GM23338 (cell line): ENCODE measurements at regions not wholly inside any gene's neighbourhood (a gene's known extent, or its start where the extent isn't known, plus 50 kb on each side); places are given as distances from the start of the nearest gene placed in this dataset.

Source experiments
- ATAC-seq: fragments of 200-7000 bp; cut with Tn5 transposase; 3 replicates; pipeline ENCODE4 v1.9.1; 2020
- DNase-seq: peaks from one replicate; pipeline ENCODE4 v3.0.0-alpha.2; 2015; ENCODE audit warnings: low spot score
- H2AFZ ChIP-seq: fragments of 200-600 bp; sonication (generic); 2 replicates; pipeline ENCODE4 v1.8.0; 2016; ENCODE audit warnings: antibody characterized with exemption, mild to moderate bottlenecking, moderate library complexity
- H3F3A ChIP-seq: fragments of 200-600 bp; sonication (generic); replicated peaks from 2 replicates; pipeline ENCODE4 v1.8.0; 2017; ENCODE audit warnings: antibody characterized with exemption, mixed run types, low read depth
- H3K27ac ChIP-seq: fragments of 200-600 bp; sonication (generic); 2 replicates; pipeline ENCODE4 v1.6.1; 2016; ENCODE audit warnings: low read depth
- H3K27me3 ChIP-seq: fragments of 200-600 bp; sonication (generic); 2 replicates; pipeline ENCODE4 v1.8.0; 2016; ENCODE audit warnings: mild to moderate bottlenecking, mixed run types, moderate library complexity; ENCODE audit not compliant: insufficient read depth
- H3K36me3 ChIP-seq: fragments of 200-600 bp; sonication (generic); 2 replicates; pipeline ENCODE4 v1.8.0; 2016; ENCODE audit warnings: mild to moderate bottlenecking; ENCODE audit not compliant: insufficient read depth
- H3K4me1 ChIP-seq: fragments of 200-600 bp; sonication (generic); 2 replicates; pipeline ENCODE4 v1.8.0; 2016; ENCODE audit warnings: mild to moderate bottlenecking, moderate library complexity; ENCODE audit not compliant: insufficient read depth
- H3K4me2 ChIP-seq: fragments of 200-600 bp; sonication (generic); 2 replicates; pipeline ENCODE4 v1.7.1; 2017; ENCODE audit warnings: mixed run types
- H3K4me3 ChIP-seq: fragments of 200-600 bp; sonication (generic); 2 replicates; pipeline ENCODE4 v1.6.1; 2016; ENCODE audit warnings: mixed run types
- H3K79me2 ChIP-seq: fragments of 200-600 bp; sonication (generic); replicated peaks from 2 replicates; pipeline ENCODE4 v1.8.0; 2017; ENCODE audit warnings: mild to moderate bottlenecking; ENCODE audit not compliant: insufficient read depth
- H3K9me2 ChIP-seq: fragments of 200-600 bp; sonication (generic); 2 replicates; pipeline ENCODE4 v1.8.0; 2017; ENCODE audit not compliant: insufficient read depth
- H4K20me1 ChIP-seq: fragments of 200-600 bp; sonication (generic); replicated peaks from 2 replicates; pipeline ENCODE4 v1.8.0; 2017; ENCODE audit warnings: mild to moderate bottlenecking; ENCODE audit not compliant: insufficient read depth
- H3K27ac Mint-ChIP-seq: 2 replicates; pipeline ENCODE4 v1.8.0; 2020; ENCODE audit warnings: inconsistent platforms, mild to moderate bottlenecking, moderate library complexity, mixed read lengths
- H3K27me3 Mint-ChIP-seq: 3 replicates; pipeline ENCODE4 v1.8.0; 2022; ENCODE audit warnings: low read depth, mild to moderate bottlenecking, moderate library complexity, mixed read lengths, inconsistent platforms; ENCODE audit not compliant: insufficient read depth, poor library complexity
- H3K36me3 Mint-ChIP-seq: 3 replicates; pipeline ENCODE4 v1.8.0; 2021; ENCODE audit warnings: low read depth, mild to moderate bottlenecking, inconsistent platforms, moderate library complexity, mixed read lengths
- H3K4me1 Mint-ChIP-seq: 3 replicates; pipeline ENCODE4 v1.8.0; 2020; ENCODE audit warnings: mild to moderate bottlenecking, inconsistent platforms, mixed read lengths
- H3K4me3 Mint-ChIP-seq: 3 replicates; pipeline ENCODE4 v1.8.0; 2021; ENCODE audit warnings: moderate library complexity, mild to moderate bottlenecking, inconsistent platforms, mixed read lengths
- H3K9me3 Mint-ChIP-seq: 3 replicates; pipeline ENCODE4 v1.8.0; 2020; ENCODE audit warnings: moderate library complexity, mild to moderate bottlenecking, inconsistent platforms, mixed read lengths
- CREB1 ChIP-seq: fragments of 250-450 bp; sonication (Bioruptor Pico); IDR thresholded peaks from 2 replicates; pipeline ENCODE4 v1.5.0; 2020; ENCODE audit warnings: low read depth, mild to moderate bottlenecking, moderate library complexity
- CTCF ChIP-seq, 2 experiments: fragments of 200-600 bp in 1 of 2; sonication (generic) in 1 of 2; conservative IDR thresholded peaks; 2 replicates each; pipeline versions ENCODE4 v1.5.1 to v1.6.1; 2016 to 2017; ENCODE audit warnings: antibody characterized with exemption in 2 of 2, low read depth in 2 of 2, mild to moderate bottlenecking in 2 of 2, moderate library complexity in 1 of 2
- ETS1 ChIP-seq: IDR thresholded peaks from 2 replicates; pipeline ENCODE4 v1.6.1; 2016; ENCODE audit warnings: antibody characterized with exemption
- EZH2 ChIP-seq: fragments of 200-600 bp; sonication (generic); IDR thresholded peaks from one replicate; pipeline ENCODE4 v1.8.0; 2017; ENCODE audit warnings: antibody characterized with exemption, mild to moderate bottlenecking, low read depth; ENCODE audit not compliant: unreplicated experiment
- EZH2phosphoT487 ChIP-seq: fragments of 200-600 bp; sonication (generic); IDR thresholded peaks from one replicate; pipeline ENCODE4 v1.8.1; 2018; ENCODE audit warnings: antibody characterized with exemption; ENCODE audit not compliant: unreplicated experiment
- JUNB ChIP-seq: IDR thresholded peaks from one replicate; pipeline ENCODE4 v1.6.1; 2016; ENCODE audit warnings: antibody characterized with exemption; ENCODE audit not compliant: unreplicated experiment
- NANOG ChIP-seq: IDR thresholded peaks from 2 replicates; pipeline ENCODE4 v1.6.1; 2016; ENCODE audit warnings: antibody characterized with exemption, borderline replicate concordance
- POLR2AphosphoS5 ChIP-seq: IDR thresholded peaks from 2 replicates; pipeline ENCODE4 v1.6.1; 2016; ENCODE audit warnings: antibody characterized with exemption, low read depth
- REST ChIP-seq: IDR thresholded peaks from one replicate; pipeline ENCODE4 v1.6.1; 2018; ENCODE audit warnings: antibody characterized with exemption; ENCODE audit not compliant: unreplicated experiment
- STAT1 ChIP-seq: IDR thresholded peaks from one replicate; pipeline ENCODE4 v1.6.1; 2016; ENCODE audit warnings: antibody characterized with exemption; ENCODE audit not compliant: unreplicated experiment
- ZNF114 ChIP-seq: fragments of 250-450 bp; sonication (Bioruptor Pico); IDR thresholded peaks from 2 replicates; pipeline ENCODE4 v1.5.0; 2020; ENCODE audit warnings: mild to moderate bottlenecking, moderate library complexity
- ZNF331 ChIP-seq: fragments of 250-450 bp; sonication (Bioruptor Pico); IDR thresholded peaks from 2 replicates; pipeline ENCODE4 v1.5.0; 2020; ENCODE audit warnings: low read depth, mild to moderate bottlenecking, moderate library complexity
- ZNF462 ChIP-seq: fragments of 250-450 bp; sonication (Bioruptor Pico); IDR thresholded peaks from 2 replicates; pipeline ENCODE4 v1.5.0; 2020; ENCODE audit warnings: mild to moderate bottlenecking, moderate library complexity

GRCh38 chr7:20929199-20929598 lies 142.5 kb upstream of the SP8 start:
- DNase-seq = no peak
- Histone ChIP-seq H4K20me1 (no peaks in the 10 kb centered on the region), H3K4me2 (no peak overlapping the region), H3K79me2 (no peaks in the 10 kb centered on the region), H3K4me1 (peaks cover 5% of the 10 kb centered on the region; the same call in 1 of the 2 replicates), H3K27ac (no peak overlapping the region), H2AFZ (no peak overlapping the region), H3F3A (no peaks in the 10 kb centered on the region), H3K4me3 (no peak overlapping the region), H3K36me3 (no peaks in the 10 kb centered on the region), H3K27me3 (no peaks in the 10 kb centered on the region), H3K9me2 (no peaks in the 10 kb centered on the region)
- ATAC-seq = no peak
- no peaks in the 10 kb centered on the region for H3K27me3 Mint-ChIP-seq
- no peaks in the 10 kb centered on the region for H3K36me3 Mint-ChIP-seq
- H3K4me1 Mint-ChIP-seq = no peaks in the 10 kb centered on the region
- H3K27ac Mint-ChIP-seq = no peak overlapping the region
- no peaks in the 10 kb centered on the region; the same call in 2 of the 3 replicates for H3K9me3 Mint-ChIP-seq
- TF ChIP-seq EZH2phosphoT487 = no peak
- TF ChIP-seq POLR2AphosphoS5 = no peak
- TF ChIP-seq STAT1 = no peak
- TF ChIP-seq ZNF331 = no peak
- TF ChIP-seq CTCF (conservative IDR thresholded peaks at IDR 0.05; ENCODE audit: low read depth in 2 of 2) = no peak
- no peak for TF ChIP-seq NANOG
- no peak for TF ChIP-seq ZNF462 (CRISPR knock-in tag)
- TF ChIP-seq CREB1 (CRISPR knock-in tag) = no peak
- TF ChIP-seq ZNF114 (CRISPR knock-in tag) = no peak
- no peak for TF ChIP-seq JUNB
- TF ChIP-seq ETS1 = no peak
- TF ChIP-seq EZH2 = no peak
- TF ChIP-seq REST = no peak
- H3K4me3 Mint-ChIP-seq = no peak overlapping the region
